Smooth muscle cell of the brain vasculature (primary cell): ENCODE measurements at regions not wholly inside any gene's neighbourhood (a gene's known extent, or its start where the extent isn't known, plus 50 kb on each side); places are given as distances from the start of the nearest gene placed in this dataset.
"Not testable (repeated sequence)": the region's sequence is repeated elsewhere in the genome, so short reads cannot be mapped to it uniquely, and the experiment has no call there.

Experiments used
- DNase-seq: peaks from one replicate; pipeline ENCODE4 v3.0.0-alpha.2; 2012; ENCODE audit warnings: low read depth, low spot score

DNA sequence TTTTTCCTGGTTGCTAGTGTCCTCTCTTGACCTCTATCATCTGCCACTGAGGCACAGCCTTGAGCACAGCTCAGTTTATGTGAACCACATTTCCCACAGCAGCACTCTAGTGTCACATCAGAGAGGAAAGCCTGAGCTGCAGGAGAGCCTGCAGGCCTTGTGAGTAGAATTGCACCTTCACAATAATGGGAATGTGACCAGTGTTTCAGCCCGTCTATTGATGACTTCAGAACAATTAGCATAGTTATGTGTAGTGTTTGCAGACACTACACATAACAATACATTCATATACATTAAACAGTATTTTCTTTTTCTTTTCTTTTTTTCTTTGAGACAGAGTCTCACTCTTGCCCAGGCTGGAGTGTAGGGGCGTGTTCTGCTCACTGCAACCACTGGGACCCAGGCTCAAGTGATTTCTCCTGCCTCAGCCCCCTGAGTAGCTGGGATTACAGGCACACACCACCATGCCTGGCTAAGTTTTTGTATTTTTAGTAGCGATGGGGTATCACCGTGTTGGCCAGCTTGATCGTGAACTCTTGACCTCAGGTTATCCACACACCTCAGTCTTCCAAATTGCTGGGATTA, 108.0 kb upstream of the LRRC3B start:
- DNase-seq, result not testable (repeated sequence)

DNA sequence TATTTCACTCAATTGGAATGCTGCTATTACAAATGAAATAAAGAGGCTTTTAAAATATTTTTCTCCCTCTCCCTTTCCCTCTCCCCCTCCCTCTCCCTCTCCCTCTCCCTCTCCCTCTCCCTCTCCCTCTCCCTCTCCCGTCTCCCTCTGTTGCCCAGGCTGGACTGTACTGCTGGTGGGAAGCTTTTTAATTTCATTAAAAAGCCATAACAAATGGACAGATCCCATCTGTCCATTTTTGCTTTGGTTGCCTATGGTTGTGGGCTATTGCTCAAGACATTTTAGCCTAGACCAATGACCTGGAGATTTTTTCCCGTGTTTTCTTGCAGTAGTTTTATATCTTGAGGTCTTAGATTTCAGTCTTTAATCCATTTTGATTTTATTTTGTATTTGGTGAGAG, 107.2 kb upstream of the LRRC3B start:
- DNase-seq, result no peak

DNA sequence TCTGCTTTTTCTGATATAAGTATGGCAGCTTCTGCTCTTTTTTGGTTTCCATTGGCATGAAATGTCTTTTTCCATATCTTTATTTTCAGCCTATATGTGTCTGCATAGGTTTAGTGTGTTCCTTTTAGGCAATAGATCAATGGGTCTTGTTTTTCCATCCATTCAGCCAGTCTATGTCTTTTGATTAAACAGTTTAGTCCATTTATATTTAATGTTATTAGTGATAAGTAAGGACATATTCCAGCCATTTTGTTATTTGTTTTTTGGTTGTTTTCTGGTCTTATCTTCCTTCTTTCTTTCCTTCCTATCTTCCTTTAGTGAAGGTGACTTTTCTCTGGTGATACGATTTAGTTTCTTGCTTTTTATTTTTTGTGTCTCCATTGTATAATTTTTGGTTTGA, 101.3 kb upstream of the LRRC3B start:
- DNase-seq, result no peak

DNA sequence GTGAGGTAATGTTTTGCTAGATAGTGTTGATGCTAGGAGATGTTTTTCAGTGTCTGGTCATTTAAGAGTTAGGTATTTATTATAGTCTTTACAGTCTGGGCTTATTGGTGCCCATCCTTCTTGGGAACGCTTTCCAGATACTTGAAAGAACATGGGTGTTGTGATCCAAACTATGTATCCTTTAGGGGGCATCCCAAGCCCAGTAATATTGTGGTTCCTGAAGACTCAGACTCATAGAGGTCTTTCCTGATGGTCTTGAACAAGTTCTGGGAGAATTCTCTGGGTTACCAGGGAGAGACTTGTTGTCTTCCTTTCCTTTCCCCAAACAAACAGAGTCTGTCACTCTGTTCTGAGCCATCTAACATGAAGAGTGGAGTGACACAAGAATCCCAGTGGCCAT, 99.7 kb upstream of the LRRC3B start:
- no peak for DNase-seq

DNA sequence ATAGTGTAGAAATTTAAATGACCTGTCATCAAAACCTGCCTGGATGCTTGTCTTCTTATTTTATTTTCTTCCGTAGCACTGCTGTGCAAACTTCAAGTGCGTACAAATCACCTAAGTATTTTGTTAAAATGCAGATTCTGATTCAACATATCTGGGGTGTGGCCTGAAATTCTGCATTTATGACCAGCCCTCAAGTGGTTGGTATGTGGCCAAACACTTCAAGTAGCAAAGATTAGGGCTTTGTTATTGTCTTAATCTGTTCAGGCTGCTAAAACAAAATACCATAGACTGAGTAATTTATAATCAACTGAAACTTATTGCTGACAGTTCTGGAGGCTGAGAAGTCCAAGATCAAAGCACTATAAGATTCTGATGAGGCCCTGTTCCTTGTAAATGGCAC, 97.6 kb upstream of the LRRC3B start:
- no peak for DNase-seq

- no peak for DNase-seq
Measured at GRCh38 chr3:26535151-26535550, 87.4 kb upstream of the LRRC3B start.

DNA sequence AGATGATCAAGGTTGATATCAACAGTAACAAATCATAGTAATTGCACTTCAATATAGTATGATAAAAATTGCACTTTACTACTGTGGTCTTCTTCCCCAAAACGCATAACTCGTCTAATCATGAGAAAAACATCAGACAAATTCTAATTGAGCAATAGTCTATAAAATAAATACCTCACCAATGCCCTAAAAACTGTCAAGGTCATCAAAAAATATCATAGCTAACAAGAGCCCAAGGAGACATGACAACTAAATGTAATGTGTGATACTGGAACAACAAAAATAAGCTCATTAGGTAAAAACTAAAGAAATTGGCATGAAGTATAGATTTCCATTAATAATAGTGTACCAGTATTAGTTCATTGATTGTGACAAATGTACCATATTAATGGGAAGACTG, 85.6 kb upstream of the LRRC3B start:
- DNase-seq, result no peak

DNA sequence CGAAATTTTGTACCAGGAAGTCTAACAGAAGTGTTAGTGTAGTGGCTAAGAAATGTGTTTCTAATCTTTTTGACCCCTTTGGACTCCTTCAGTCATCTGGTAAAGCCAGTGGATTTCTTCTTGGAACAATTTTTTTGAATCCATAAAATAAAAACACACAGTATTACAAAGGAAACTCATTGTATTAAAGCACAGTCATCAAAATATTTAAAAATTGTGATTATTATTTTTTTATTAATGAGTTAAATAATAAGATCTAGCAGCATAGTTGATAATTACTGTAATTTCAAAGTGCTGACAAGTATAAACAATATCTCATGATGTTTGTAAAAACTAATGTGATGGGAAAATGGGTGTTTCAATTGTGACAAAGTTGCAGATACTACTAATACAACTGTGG, 72.2 kb upstream of the LRRC3B start:
- DNase-seq, result no peak

- no peak for DNase-seq
Measured at GRCh38 chr3:26556637-26557036, 65.9 kb upstream of the LRRC3B start.

DNA sequence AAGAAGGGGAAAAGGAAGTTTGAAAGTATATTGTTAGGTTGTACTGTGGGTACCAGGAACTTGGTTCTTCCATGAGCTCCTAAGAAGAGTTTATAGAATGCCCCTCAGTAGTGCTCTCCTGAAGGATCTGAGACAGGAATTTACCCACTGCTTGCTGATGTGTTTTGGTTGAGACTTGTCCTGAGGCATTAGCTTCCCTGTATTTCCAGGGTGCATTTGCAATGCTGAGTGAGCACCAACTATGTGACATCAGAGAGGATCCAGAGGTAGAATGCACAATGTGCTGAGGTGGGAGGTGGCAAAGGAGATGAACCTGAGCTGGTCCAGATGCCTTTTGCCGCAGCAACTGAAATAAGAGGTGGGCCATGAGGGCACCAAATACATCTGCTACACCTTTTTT, 64.3 kb upstream of the LRRC3B start:
- DNase-seq, result no peak

- no peak for DNase-seq
Measured at GRCh38 chr3:26559227-26559626, 63.3 kb upstream of the LRRC3B start.

- no peak for DNase-seq
Measured at GRCh38 chr3:26560081-26560480, 62.5 kb upstream of the LRRC3B start.

GRCh38 chr3:26562021-26562768, 60.4 kb upstream of the LRRC3B start:
- DNase-seq, result no peak
